ENCODE measurements at regions not wholly inside any gene's neighbourhood (a gene's known extent, or its start where the extent isn't known, plus 50 kb on each side); places are given as distances from the start of the nearest gene placed in this dataset.

DNA sequence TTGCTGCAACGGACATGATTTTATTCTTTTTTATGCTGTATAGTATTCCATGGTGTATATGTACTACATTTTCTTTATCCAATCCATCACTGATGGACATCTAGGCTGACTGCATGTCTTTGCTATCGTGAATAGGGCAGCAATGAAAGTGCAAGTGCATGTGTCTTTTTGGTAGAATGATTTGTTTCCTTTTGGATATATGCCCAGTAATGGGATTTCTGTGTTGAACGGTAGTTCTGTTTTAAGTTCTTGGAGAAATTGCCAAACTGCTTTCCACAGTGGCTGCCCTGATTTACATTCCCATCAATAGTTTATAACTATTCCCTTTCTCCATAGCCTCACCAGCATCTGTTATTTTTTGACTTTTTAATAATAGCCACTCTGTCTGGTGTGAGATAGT, 99.7 kb upstream of the CRIM1 start:
- DNase-seq (ENCODE audit: low spot score): no peak
- Histone ChIP-seq H3K9ac (ENCODE audit: low read depth in 1 of 2, low read length in 2 of 2) (no peak overlapping the region), H3K4me3 (ENCODE audit: low read depth in 1 of 3, low read length in 3 of 3) (no peak overlapping the region), H3K9me3 (ENCODE audit: control insufficient read depth in 4 of 4, low read length in 3 of 4) (no peaks in the 10 kb centered on the region), H3K4me1 (ENCODE audit: control insufficient read depth in 4 of 4, insufficient read depth in 4 of 4, low read length in 3 of 4) (no peaks in the 10 kb centered on the region), H3K27ac (ENCODE audit: low read depth in 1 of 2, low read length in 2 of 2) (no peak overlapping the region), H3K36me3 (ENCODE audit: control insufficient read depth in 4 of 4, insufficient read depth in 3 of 4, low read depth in 1 of 4, low read length in 3 of 4) (no peaks in the 10 kb centered on the region), H3K27me3 (ENCODE audit: control insufficient read depth in 4 of 4, insufficient read depth in 4 of 4, low read length in 3 of 4) (no peaks in the 10 kb centered on the region)
- TF ChIP-seq HNF4G (IDR thresholded peaks at IDR 0.05): no peak
- WGBS: 64% methylated on average over 3 of the region's 3 CpGs

DNA sequence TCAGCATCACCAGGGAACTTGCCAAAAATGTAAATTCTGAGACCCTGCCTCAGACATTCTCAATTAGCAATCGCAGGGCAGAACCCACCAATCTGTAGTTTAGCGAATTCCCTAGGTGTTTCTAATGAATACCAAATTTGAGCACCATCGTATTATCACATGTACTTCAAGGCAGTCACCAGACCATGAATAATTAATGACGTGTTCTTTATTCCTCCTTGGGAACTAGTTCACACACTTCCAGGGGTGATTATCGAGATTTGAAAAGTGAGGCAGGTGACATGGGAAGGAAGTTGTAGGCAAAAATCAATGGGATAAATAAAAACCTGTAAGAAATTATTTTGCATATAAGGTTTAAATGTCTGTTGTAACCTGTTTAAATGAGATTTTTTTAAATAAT, 102.5 kb upstream of the CRIM1 start:
- Histone ChIP-seq H3K9ac (ENCODE audit: low read depth in 1 of 2, low read length in 2 of 2) (no peak overlapping the region), H3K27ac (ENCODE audit: low read depth in 1 of 2, low read length in 2 of 2) (no peak overlapping the region), H3K36me3 (ENCODE audit: control insufficient read depth in 4 of 4, insufficient read depth in 3 of 4, low read depth in 1 of 4, low read length in 3 of 4) (no peaks in the 10 kb centered on the region), H3K27me3 (ENCODE audit: control insufficient read depth in 4 of 4, insufficient read depth in 4 of 4, low read length in 3 of 4) (no peaks in the 10 kb centered on the region), H3K4me3 (ENCODE audit: low read depth in 1 of 3, low read length in 3 of 3) (no peak overlapping the region), H3K4me1 (ENCODE audit: control insufficient read depth in 4 of 4, insufficient read depth in 4 of 4, low read length in 3 of 4) (no peaks in the 10 kb centered on the region), H3K9me3 (ENCODE audit: control insufficient read depth in 4 of 4, low read length in 3 of 4) (no peaks in the 10 kb centered on the region)
- TF ChIP-seq NR2F2 (IDR thresholded peaks at IDR 0.05): no peak
- no peak for TF ChIP-seq MAX (IDR thresholded peaks at IDR 0.05)
- TF ChIP-seq JUND (IDR thresholded peaks at IDR 0.05): no peak
- TF ChIP-seq FOXA1 (IDR thresholded peaks at IDR 0.05): no peak
- TF ChIP-seq RAD21 (IDR thresholded peaks at IDR 0.05): no peak
- TF ChIP-seq, protein P1, sequence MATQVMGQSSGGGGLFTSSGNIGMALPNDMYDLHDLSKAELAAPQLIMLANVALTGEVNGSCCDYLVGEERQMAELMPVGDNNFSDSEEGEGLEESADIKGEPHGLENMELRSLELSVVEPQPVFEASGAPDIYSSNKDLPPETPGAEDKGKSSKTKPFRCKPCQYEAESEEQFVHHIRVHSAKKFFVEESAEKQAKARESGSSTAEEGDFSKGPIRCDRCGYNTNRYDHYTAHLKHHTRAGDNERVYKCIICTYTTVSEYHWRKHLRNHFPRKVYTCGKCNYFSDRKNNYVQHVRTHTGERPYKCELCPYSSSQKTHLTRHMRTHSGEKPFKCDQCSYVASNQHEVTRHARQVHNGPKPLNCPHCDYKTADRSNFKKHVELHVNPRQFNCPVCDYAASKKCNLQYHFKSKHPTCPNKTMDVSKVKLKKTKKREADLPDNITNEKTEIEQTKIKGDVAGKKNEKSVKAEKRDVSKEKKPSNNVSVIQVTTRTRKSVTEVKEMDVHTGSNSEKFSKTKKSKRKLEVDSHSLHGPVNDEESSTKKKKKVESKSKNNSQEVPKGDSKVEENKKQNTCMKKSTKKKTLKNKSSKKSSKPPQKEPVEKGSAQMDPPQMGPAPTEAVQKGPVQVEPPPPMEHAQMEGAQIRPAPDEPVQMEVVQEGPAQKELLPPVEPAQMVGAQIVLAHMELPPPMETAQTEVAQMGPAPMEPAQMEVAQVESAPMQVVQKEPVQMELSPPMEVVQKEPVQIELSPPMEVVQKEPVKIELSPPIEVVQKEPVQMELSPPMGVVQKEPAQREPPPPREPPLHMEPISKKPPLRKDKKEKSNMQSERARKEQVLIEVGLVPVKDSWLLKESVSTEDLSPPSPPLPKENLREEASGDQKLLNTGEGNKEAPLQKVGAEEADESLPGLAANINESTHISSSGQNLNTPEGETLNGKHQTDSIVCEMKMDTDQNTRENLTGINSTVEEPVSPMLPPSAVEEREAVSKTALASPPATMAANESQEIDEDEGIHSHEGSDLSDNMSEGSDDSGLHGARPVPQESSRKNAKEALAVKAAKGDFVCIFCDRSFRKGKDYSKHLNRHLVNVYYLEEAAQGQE (IDR thresholded peaks at IDR 0.05): no peak
- no peak for TF ChIP-seq ZBTB33 (IDR thresholded peaks at IDR 0.05)
- TF ChIP-seq, protein P2, sequence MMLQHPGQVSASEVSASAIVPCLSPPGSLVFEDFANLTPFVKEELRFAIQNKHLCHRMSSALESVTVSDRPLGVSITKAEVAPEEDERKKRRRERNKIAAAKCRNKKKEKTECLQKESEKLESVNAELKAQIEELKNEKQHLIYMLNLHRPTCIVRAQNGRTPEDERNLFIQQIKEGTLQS (IDR thresholded peaks at IDR 0.05): no peak
- no peak for TF ChIP-seq HNF4A (conservative IDR thresholded peaks at IDR 0.05)
- TF ChIP-seq, protein P3, sequence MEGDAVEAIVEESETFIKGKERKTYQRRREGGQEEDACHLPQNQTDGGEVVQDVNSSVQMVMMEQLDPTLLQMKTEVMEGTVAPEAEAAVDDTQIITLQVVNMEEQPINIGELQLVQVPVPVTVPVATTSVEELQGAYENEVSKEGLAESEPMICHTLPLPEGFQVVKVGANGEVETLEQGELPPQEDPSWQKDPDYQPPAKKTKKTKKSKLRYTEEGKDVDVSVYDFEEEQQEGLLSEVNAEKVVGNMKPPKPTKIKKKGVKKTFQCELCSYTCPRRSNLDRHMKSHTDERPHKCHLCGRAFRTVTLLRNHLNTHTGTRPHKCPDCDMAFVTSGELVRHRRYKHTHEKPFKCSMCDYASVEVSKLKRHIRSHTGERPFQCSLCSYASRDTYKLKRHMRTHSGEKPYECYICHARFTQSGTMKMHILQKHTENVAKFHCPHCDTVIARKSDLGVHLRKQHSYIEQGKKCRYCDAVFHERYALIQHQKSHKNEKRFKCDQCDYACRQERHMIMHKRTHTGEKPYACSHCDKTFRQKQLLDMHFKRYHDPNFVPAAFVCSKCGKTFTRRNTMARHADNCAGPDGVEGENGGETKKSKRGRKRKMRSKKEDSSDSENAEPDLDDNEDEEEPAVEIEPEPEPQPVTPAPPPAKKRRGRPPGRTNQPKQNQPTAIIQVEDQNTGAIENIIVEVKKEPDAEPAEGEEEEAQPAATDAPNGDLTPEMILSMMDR (IDR thresholded peaks at IDR 0.05; ENCODE audit: low read depth, low read length, missing input control): no peak
- DNase-seq (ENCODE audit: low spot score): no peak
- 80% methylated on average over 5 of the region's 5 CpGs for WGBS
